Nephron progenitor cell (in vitro differentiated cells): ENCODE measurements at regions not wholly inside any gene's neighbourhood (a gene's known extent, or its start where the extent isn't known, plus 50 kb on each side); places are given as distances from the start of the nearest gene placed in this dataset.

ENCODE experiments used
- DNase-seq: peaks from one replicate; pipeline ENCODE4 v3.0.0; 2021
- H3K27ac Mint-ChIP-seq: 2 replicates; pipeline ENCODE4 v1.8.0; 2021; ENCODE audit warnings: mild to moderate bottlenecking, moderate library complexity, mixed read lengths
- H3K27me3 Mint-ChIP-seq: 2 replicates; pipeline ENCODE4 v1.8.0; 2021; ENCODE audit warnings: mild to moderate bottlenecking, low read depth, mixed read lengths; ENCODE audit not compliant: poor library complexity
- H3K36me3 Mint-ChIP-seq: 2 replicates; pipeline ENCODE4 v1.8.0; 2021; ENCODE audit warnings: low read depth, mixed read lengths
- H3K4me1 Mint-ChIP-seq: 2 replicates; pipeline ENCODE4 v1.8.0; 2021; ENCODE audit warnings: mixed read lengths
- H3K4me3 Mint-ChIP-seq: 2 replicates; pipeline ENCODE4 v1.8.0; 2021; ENCODE audit warnings: mild to moderate bottlenecking, moderate library complexity, mixed read lengths
- H3K9me3 Mint-ChIP-seq: 2 replicates; pipeline ENCODE4 v1.8.0; 2021; ENCODE audit warnings: mild to moderate bottlenecking, moderate library complexity, mixed read lengths
- TF ChIP-seq, protein P1 (sequence below): fragments of 200-600 bp; sonication (generic); IDR thresholded peaks from 2 replicates; pipeline ENCODE4 v1.5.0; 2021; ENCODE audit warnings: antibody characterized with exemption

GRCh38 chr10:42963312-42963711 lies 113.6 kb upstream of the RET start:
- no peak overlapping the region for H3K27ac Mint-ChIP-seq
- H3K27me3 Mint-ChIP-seq = peaks cover 5% of the 10 kb centered on the region
- no peak for DNase-seq
- no peaks in the 10 kb centered on the region for H3K4me1 Mint-ChIP-seq
- no peaks in the 10 kb centered on the region for H3K36me3 Mint-ChIP-seq
- H3K4me3 Mint-ChIP-seq = no peak overlapping the region
- H3K9me3 Mint-ChIP-seq = no peaks in the 10 kb centered on the region
- TF ChIP-seq, protein P1, sequence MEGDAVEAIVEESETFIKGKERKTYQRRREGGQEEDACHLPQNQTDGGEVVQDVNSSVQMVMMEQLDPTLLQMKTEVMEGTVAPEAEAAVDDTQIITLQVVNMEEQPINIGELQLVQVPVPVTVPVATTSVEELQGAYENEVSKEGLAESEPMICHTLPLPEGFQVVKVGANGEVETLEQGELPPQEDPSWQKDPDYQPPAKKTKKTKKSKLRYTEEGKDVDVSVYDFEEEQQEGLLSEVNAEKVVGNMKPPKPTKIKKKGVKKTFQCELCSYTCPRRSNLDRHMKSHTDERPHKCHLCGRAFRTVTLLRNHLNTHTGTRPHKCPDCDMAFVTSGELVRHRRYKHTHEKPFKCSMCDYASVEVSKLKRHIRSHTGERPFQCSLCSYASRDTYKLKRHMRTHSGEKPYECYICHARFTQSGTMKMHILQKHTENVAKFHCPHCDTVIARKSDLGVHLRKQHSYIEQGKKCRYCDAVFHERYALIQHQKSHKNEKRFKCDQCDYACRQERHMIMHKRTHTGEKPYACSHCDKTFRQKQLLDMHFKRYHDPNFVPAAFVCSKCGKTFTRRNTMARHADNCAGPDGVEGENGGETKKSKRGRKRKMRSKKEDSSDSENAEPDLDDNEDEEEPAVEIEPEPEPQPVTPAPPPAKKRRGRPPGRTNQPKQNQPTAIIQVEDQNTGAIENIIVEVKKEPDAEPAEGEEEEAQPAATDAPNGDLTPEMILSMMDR = no peak

GRCh38 chr10:42969147-42969546 lies 107.7 kb upstream of the RET start:
- TF ChIP-seq, protein P1 = no peak
- Mint-ChIP-seq H3K27ac (no peak overlapping the region), H3K27me3 (peaks cover 12% of the 10 kb centered on the region), H3K9me3 (no peaks in the 10 kb centered on the region), H3K4me3 (no peak overlapping the region), H3K36me3 (no peaks in the 10 kb centered on the region), H3K4me1 (peaks cover 7% of the 10 kb centered on the region)
- no peak for DNase-seq

DNA sequence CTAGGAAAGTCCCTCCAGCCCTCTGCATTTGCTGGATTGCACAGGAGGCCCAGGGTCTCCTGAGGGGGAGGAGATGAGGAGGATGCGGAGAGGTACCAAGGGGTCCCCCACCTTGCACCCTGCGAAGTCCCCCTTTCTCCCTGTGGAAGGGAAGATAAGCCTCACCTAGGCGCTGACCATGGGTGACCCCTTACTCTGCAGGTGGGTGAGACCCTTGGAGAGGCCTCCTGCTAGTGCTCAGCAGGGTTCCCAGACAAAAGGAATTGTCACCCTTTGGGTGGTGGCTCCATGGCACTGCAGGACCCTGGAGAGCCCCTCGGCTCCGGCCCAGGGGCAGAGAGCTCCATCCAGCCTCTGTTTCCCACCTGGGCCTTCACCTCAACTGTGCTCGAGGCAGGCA lies 107.0 kb upstream of the RET start:
- H3K27ac Mint-ChIP-seq = no peak overlapping the region
- no peak overlapping the region for H3K4me3 Mint-ChIP-seq
- no peaks in the 10 kb centered on the region for H3K36me3 Mint-ChIP-seq
- H3K27me3 Mint-ChIP-seq = peaks cover 9% of the 10 kb centered on the region
- peaks cover 12% of the 10 kb centered on the region for H3K4me1 Mint-ChIP-seq
- no peak for DNase-seq
- no peaks in the 10 kb centered on the region for H3K9me3 Mint-ChIP-seq
- TF ChIP-seq, protein P1 = no peak

GRCh38 chr10:42970451-42971250 lies 106.2 kb upstream of the RET start:
- Mint-ChIP-seq H3K4me3 (no peak overlapping the region), H3K36me3 (no peaks in the 10 kb centered on the region), H3K4me1 (peaks cover 17% of the 10 kb centered on the region), H3K27ac (no peak overlapping the region), H3K27me3 (peaks cover 9% of the 10 kb centered on the region), H3K9me3 (no peaks in the 10 kb centered on the region)
- no peak for DNase-seq
- TF ChIP-seq, protein P1 = no peak

GRCh38 chr10:42971251-42971599 lies 105.6 kb upstream of the RET start:
- Mint-ChIP-seq H3K27me3 (peaks cover 9% of the 10 kb centered on the region), H3K27ac (no peak overlapping the region), H3K4me3 (no peak overlapping the region), H3K36me3 (no peaks in the 10 kb centered on the region), H3K9me3 (no peaks in the 10 kb centered on the region), H3K4me1 (peaks cover 17% of the 10 kb centered on the region)
- TF ChIP-seq, protein P1 = no peak
- DNase-seq = no peak

GRCh38 chr10:42972946-42973345 lies 103.9 kb upstream of the RET start:
- H3K4me1 Mint-ChIP-seq = peaks cover 17% of the 10 kb centered on the region
- no peak overlapping the region for H3K4me3 Mint-ChIP-seq
- no peaks in the 10 kb centered on the region for H3K36me3 Mint-ChIP-seq
- TF ChIP-seq, protein P1 = no peak
- peaks cover 12% of the 10 kb centered on the region for H3K27me3 Mint-ChIP-seq
- no peak for DNase-seq
- no peak overlapping the region for H3K27ac Mint-ChIP-seq
- H3K9me3 Mint-ChIP-seq = no peaks in the 10 kb centered on the region
